CD1c-positive myeloid dendritic cell (primary cell): ENCODE measurements at regions not wholly inside any gene's neighbourhood (a gene's known extent, or its start where the extent isn't known, plus 50 kb on each side); places are given as distances from the start of the nearest gene placed in this dataset.

Experiments
- DNase-seq: peaks from one replicate; pipeline ENCODE4 v3.0.0-alpha.2; 2016; ENCODE audit errors: extremely low spot score

DNA sequence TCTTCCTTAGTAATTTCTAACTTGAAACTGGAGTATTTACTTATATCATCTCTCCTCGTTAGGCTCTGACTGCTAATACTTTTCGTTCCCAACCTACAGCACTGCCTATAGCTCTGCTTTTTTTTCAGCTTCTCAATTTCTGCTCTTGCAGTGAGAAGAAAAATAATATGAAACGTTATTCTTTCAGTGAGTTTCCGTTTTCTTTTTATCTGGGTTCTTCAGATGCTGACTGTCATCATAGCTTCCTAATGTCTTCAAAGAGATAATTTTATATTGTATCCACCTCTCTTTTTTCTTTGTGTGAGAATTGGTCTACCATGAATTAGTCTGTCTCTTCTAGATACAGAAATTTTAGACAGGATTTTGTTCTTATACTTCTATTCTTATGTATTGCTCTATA lies 454.9 kb downstream of the LMO7 start:
- DNase-seq, result no peak

DNA sequence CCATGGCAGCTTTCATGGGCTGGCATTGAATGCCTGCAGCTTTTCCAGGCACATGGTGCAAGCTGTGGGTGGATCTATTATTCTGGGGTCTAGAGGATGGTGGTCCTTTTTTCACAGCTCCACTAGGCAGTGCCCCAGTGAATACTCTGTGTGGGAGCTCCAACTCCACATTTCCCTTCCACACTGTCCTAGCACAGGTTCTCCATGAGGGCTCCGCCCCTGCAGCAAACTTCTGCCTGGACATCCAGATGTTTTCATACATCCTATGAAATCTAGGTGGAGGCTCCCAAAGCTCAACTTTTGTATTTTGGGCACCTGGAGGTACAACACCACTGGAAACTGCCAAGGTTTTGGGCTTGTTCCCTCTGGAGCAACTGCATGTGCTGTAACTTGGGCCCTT lies 450.6 kb downstream of the LMO7 start:
- DNase-seq, result no peak

DNA sequence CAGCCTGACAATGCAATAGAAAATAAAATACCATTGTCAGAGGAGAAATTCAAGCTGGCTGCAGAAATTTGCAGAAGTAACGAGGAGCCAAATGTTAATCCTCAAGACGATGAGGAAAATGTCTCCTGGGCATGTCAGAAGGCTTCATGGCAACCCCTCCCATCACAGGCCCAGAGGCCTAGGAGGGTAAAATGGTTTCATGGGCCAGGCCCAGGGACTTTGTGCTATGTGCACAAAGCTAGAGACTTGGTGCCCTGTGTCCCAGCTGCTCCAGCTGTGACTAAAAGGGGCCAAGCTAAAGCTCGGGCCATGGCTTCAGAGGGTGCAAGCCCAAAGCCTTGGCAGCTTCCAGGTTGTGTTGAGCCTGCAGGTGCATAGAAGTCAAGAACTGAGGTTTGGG lies 431.7 kb downstream of the LMO7 start:
- DNase-seq, result no peak

DNA sequence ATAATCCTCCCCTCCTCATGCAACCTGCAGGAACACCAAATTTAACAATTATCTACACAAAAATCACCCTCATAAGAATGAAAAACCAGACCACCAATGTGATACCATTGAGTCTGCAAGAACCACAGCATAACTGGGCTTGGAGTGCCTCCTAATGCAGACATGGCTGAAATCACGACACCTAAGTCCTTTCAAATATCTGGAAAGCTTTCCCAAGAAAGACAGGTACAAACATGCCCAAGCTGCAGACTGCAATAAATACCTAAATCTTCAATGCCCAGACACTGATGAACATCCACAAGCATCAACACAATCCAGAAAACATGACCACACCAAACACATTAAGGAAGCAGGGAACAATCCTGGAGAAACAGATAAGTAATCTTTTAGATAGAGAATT lies 417.1 kb downstream of the LMO7 start:
- DNase-seq, result no peak

DNA sequence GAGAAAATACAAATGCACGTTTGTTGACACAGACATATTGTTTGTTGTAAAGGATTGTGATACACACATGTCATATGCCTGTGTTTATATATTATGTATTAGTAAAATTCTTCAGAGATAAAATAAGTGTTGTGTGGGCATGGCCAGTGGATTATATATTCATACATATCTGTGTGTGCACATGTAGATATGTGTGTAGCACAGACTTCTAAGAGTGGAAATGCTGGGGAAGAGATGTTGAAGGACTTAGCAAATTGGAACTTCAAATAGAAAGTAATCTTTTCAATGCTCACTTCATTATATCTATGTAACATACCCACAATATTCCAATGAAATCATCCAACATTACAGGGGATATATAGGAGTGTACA lies 413.2 kb downstream of the LMO7 start:
- DNase-seq, result no peak

DNA sequence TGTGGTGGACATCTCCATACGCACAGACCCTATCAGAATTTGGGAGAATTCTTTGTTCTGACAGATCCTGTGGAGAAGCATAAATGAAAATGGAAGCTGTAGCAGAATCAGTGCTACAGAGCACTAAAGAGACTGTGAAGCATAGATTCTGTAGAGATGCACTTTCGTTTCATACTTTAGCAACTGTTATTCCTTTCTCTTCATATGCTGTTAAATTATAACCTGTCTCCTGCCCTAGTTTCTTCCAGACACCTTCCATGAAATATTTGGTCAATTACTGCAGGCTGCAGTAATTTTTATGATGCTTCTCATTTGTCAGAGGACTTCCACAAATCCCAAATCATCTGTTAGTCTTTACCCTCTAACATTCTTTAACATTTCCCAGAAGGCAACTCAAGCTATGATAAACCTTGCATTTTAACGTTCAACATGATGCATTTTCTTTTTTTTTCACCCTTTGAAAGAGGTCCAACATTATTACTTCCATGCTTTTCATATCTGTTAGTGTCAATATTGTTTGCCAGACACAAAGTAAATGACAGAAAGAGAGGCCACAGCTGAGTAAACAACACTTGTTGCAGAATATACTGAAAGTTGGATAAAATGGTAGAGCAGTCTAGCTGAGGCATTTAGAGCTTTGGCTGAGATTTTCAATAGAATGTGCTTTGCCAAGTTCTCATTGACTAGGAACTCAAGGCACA lies 412.7 kb downstream of the LMO7 start:
- no peak for DNase-seq

DNA sequence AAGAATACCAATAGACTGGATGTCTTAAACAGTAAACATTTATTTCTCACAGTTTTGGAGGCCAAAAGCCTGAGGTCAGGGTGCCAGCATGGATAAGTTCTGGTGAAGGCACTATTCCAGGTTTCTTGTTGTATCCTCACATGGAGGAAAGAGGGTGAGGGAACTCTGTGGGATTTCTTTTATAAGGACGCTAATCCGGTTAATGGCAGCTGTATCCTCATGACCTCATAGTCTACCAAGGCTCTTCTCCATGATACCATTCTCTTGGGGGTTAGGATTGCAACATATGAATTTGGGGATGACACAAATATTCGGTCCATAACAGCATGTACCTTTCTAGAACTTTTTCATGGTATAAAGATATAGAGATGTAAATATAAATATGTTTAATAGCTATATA lies 412.0 kb downstream of the LMO7 start:
- DNase-seq, result no peak

DNA sequence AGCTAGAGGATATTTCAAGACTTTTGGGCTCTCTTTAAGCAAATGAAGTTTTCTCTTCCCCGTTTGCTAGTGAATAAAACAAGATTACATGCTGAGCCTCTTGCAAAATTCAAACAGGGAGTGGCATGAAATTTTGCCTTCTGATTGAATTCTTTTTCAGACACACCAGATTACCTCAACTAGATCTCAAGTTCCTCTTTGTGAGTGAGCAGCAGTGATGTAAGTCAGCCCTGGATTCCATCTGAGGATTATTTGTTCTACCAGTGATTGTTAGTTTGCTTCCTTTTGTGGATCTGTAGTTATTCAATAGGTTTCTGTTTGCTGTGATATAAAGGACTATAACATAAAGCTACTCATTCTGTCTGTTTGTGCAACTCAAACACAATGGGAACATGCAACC lies 407.7 kb downstream of the LMO7 start:
- DNase-seq, result no peak

DNA sequence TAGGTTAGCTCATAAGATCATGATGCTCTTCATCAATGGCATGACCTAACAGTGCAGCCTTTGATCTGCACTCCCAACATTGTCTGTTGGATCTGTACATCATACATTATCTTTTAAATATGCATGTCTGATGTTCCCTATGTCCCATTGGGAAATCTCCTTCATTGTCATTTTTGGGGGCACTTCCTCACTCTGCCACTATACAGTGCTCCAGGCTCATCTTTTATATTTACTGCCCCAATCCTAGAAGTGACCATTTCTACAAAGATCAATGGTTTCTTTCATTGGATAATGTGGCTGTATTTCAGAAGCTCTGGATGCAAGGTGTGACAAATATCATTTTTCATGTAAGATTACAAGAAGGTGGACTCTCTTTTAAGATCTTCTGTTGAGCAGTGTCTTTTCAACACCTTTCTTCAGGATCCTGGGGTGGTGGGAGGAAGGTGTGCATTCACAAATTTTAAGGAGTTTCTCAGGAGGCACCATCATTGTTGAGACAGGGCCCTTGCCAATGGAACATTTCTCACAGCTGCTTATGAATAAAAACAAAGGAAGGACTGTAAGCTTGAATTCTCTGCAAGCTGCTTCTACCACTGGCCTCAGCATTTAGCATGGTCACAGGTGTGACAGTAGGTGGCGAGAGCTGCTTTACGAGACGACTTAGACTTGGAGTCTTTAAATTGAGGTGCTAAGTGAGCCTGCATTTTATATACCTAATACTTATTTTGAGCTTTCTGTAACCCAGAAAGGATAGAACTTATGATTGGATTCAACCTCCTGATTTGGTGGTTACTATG lies 403.0 kb downstream of the LMO7 start:
- no peak for DNase-seq

DNA sequence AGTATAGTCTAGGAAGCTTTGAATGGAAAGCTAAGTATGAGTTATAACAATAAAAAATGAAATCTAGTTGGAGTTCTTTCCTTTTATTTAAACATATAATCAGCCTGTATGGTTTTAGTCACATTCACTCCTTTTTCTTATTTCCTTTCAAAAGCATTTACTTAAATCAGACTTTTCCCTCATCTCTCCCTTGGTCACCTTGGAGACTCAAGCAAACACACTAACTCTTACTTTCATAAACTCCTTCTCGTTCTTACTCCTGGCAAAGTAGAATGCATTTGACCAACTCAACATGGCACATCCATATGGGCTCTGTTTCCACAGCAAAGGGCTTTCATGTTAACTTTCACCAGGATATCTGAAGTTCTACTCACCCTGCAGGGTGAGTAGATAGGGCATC lies 400.0 kb downstream of the LMO7 start:
- DNase-seq, result no peak

DNA sequence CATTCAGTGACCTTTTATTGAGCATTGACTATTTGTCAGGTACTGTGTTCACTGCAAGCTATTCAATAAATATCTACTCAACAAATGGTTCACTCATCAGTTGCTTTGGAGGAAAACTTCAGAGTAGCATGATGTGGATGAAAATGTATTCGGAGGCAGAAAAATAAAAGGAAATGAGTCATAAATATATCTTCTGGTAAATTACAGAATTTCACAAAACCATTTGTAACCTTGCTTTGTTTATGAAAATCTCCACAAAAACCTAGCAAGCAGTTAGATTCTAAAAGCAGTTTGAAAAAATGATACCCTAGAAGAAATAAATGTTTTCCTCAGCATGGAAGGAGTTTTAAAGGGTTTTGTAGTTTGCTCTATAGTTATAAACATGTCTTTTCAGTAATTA lies 399.6 kb downstream of the LMO7 start:
- DNase-seq, result no peak

DNA sequence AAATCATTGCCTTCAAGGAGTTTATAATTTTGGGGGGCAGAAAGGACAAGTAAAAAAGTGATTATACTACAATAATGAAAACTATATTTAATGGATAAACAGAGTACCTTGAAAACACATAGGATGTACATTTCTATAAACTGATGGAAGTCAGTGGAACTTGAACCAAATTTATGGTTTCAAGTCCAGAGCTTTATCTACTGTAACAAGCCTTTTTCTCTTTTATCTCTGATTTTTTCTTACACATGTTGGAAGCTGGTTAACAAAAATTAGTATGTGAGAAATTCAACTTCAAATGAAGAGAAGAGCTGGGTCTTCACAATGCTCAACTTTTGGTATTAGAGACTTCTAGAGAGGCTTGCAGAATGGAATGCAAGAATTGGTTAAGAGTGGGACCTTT lies 393.6 kb downstream of the LMO7 start:
- no peak for DNase-seq

DNA sequence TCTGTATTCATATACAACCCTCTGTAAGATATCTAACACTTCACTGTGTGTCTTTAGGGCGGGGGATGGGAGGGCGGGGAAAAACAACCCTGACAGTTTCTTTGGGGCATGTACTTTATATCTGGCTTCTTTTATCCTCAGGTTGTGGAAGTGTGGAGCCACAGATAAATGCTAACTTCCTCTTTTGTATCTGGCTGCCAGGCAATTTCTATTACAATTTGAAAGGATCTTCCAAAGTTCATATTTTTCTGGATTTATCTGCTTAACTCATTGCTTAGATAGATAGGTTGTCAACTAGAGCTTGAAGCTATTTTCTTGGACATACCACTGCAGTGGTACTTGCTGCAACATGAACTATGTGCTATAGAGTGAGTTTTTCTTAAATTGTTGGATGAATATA lies 393.0 kb downstream of the LMO7 start:
- no peak for DNase-seq

DNA sequence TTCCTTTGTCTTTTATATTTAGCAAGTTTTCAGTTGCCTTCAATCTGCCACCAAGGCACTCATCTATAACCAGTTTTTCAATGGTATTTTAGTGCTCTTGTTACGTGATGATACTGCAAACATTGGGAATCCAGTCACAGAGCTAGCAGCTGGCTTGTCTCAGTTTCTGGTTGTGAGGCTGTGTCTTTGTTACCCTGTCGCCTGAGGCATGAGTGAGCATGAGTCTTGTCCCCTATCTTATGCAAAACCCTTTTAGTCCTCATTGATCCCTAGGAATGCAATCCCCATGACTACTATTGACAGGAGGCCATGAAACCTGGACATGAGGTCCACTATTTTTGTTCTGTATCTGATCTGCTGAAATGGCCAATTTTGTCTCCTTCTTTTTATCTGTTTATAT lies 391.0 kb downstream of the LMO7 start:
- DNase-seq, result no peak

DNA sequence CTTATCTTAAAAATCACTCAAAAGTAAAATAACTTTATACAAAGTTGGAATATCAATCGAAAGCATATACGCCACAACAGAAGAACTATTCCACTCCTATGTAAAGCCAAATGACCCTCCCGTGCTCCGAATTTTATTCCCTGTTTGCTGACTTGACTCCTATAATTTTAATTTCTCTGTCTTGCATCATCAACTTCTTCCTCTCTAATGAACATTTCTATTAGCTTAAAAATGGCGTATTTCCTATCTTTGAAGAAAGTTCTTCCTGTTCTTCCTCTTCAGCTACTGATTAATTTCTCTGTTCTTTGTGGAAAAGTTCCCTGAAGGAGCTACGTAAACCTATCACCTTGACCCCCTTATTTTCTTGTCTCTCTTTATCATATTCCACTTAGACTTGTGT lies 389.3 kb downstream of the LMO7 start:
- DNase-seq, result no peak

DNA sequence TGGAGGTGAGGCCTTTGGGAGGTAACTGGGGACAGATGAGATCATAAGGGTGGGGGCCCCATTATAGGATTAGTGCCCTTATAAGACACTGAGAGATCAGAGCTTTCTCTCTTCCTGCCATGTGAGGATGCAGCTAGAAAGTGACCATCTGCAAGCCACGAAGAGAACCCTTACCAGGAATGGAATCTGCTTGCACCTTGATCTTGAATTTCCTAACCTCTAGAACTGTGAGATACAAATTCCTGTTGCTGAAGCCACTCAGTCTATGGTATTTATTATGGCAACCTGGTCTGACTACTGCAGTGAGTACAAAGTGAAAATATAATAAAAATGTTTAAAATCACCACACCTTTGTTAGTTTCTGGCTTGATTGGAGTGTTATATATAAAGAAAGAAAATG lies 388.0 kb downstream of the LMO7 start:
- no peak for DNase-seq

DNA sequence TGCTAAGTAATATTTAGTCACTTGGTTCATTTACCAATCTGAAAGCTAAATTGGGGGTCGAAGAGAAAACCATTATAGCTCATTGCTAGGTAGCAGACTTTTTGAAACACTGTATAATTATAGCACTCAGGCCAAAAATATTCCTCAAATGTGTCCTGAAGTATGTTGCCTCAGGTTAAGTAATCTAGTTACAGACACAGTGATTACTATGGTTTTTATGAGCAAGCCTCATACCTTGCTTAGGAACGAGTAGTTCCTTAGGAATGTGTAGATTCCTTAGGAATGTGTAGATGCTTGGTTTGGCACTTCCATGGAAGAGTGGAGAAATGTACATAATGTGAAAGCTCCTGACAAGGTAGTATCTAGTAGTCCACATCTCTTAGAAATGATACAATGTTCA lies 387.5 kb downstream of the LMO7 start:
- no peak for DNase-seq

DNA sequence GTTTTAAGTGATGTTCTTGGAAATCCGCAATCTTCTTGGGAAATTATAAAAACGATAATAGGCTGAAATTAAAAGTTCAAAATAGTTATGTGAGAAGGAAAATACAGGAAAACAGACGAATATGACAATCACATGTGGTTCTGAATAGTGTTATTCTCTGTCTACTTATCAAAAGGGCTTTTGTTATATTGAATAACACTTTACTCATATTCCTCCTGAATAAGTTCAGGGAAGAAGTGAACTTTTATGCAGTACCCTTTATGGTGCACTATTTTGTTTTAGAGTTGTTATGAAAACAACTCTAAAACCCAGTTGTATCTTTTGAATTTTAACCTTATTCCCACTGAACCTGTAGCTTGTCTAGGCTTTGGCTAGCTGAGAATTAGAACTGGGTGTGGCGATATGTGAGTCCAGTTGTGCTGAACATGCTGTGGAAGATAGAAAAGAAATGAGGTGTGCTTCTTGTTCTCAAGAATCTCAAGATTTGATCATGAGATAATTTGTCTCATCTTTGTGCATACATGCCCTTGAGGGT lies 384.4 kb downstream of the LMO7 start:
- no peak for DNase-seq

DNA sequence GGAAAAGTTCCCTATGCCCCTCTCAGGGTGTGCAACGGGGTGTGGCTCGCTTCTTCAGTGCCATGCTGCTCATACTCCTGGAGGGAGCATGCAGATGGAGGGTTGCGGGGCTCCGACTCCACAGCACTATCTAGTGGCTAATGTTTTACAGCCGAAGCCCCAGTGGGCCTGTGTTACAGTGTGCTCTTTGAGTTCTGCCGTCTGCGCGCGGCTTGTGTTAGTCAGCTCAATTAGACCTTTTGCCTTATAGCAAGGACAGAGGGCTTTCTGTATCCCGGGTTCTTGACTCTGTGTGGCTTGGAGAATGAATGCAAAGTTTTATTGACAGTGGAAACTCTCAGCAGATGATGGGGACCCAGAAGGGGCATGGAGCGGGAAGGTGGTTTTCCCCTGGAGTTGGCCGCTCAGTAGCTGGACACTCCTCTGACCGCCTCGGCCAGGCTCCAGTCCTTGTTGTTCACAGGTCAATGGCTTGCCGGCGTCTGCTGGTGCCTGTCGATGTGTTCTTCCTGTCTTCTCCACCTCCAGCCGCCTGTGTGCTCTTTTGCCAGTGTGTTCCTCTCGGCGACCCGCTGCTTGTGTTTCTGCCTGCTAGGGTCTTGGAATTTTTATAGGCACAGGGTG lies 383.4 kb downstream of the LMO7 start:
- no peak for DNase-seq

DNA sequence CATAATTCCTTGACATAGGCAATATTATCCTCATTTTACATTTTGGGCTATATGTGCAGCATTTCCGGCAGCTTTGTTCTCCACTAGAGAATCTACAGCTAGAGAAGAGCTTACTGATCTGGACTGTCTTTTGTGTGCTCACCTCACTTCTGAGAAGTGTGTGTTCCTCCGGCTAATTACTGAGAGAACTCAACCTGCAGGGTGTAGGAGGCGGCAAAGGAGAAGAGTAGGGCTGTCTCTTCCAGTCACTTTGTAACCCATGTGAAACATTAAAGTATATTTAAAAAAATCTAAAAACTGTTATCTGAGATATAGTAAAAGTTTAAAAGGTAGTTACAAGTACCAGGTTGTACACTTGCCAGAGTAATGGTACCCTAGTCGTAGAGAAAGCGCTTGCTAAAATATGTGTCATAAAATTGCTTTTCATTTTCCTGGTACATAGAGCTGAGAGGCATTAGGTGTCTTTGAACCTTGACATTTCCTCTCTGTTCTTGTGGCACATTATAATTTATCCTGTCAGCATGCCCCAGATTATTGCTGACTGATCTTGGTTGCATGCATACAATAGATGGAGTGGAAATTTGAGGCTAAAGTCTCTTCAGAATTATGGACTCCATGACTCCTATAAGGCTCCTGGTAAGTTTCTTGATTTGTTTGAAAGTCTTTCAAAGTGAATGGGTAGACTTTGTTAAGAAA lies 381.9 kb downstream of the LMO7 start:
- DNase-seq, result no peak

DNA sequence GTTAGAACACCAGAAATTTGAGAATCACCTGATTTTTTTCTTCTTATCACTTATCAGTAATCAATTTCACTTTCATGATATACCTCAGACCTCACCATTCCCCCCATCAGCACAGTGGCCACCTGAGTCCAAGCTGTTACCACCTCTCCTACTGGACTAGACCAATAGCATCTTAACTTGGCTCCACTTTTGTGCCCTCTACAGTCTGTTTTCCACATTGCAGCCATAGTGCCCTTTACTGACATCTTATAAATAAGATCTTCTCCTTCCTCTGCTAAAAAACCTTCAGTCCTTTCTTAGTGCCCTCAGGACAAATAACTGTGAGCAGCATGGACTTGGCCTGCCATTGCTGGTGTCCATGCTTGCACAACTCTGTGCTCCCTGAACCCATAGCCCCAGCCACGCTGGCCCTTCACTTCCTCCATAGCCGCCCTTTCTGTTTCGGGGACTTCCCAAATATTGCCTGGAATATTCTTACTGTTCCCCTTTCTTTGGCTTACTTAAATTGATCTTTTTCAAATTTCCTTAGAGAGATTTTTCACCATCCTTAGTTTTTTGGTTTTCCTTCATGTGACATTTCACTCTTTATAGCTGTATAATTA lies 380.8 kb downstream of the LMO7 start:
- peak; percentile 12 for DNase-seq
